ENCODE measurements at regions not wholly inside any gene's neighbourhood (a gene's known extent, or its start where the extent isn't known, plus 50 kb on each side); places are given as distances from the start of the nearest gene placed in this dataset.
"Not testable (repeated sequence)": the region's sequence is repeated elsewhere in the genome, so short reads cannot be mapped to it uniquely, and the experiment has no call there.

- no peak overlapping the region for H3K27ac ChIP-seq (replicated peaks)
- no peak for TF ChIP-seq REST (IDR thresholded peaks at IDR 0.05; ENCODE audit: insufficient replicate concordance, low read depth)
- TF ChIP-seq POLR2AphosphoS5 (IDR thresholded peaks at IDR 0.05; ENCODE audit: low read depth): no peak
- no peak for TF ChIP-seq GABPA (IDR thresholded peaks at IDR 0.05; ENCODE audit: low read depth)
- TF ChIP-seq SPI1 (IDR thresholded peaks at IDR 0.05; ENCODE audit: borderline replicate concordance, low read depth): no peak
- no peak for TF ChIP-seq CTCF (IDR thresholded peaks at IDR 0.05; ENCODE audit: insufficient read depth, low read length)
- H3K27me3 ChIP-seq (ENCODE audit: insufficient read depth, poor library complexity, severe bottlenecking): peaks cover 2% of the 10 kb centered on the region
- H3K4me3 ChIP-seq (replicated peaks; ENCODE audit: insufficient read depth, low read length): no peak overlapping the region
- DNase-seq (ENCODE audit: low read depth in 1 of 2, low spot score in 1 of 2): no peak
Observed at GRCh38 chr3:33942483-33943150, 144.2 kb downstream of the PDCD6IP start.

- H3K4me3 ChIP-seq (replicated peaks; ENCODE audit: insufficient read depth, low read length): no peak overlapping the region
- DNase-seq (ENCODE audit: low read depth in 1 of 2, low spot score in 1 of 2): no peak
- no peak for TF ChIP-seq POLR2AphosphoS5 (IDR thresholded peaks at IDR 0.05; ENCODE audit: low read depth)
- TF ChIP-seq CTCF (IDR thresholded peaks at IDR 0.05; ENCODE audit: insufficient read depth, low read length): no peak
- no peak for TF ChIP-seq REST (IDR thresholded peaks at IDR 0.05; ENCODE audit: insufficient replicate concordance, low read depth)
- TF ChIP-seq SPI1 (IDR thresholded peaks at IDR 0.05; ENCODE audit: borderline replicate concordance, low read depth): no peak
- TF ChIP-seq GABPA (IDR thresholded peaks at IDR 0.05; ENCODE audit: low read depth): no peak
- peaks cover 2% of the 10 kb centered on the region for H3K27me3 ChIP-seq (ENCODE audit: insufficient read depth, poor library complexity, severe bottlenecking)
- H3K27ac ChIP-seq (replicated peaks): no peak overlapping the region
Observed at GRCh38 chr3:33943277-33943676, 144.8 kb downstream of the PDCD6IP start.

GRCh38 chr3:33946612-33947011 is 148.2 kb downstream of the PDCD6IP start:
- DNase-seq (ENCODE audit: low read depth in 1 of 2, low spot score in 1 of 2); H3K27me3 ChIP-seq (ENCODE audit: insufficient read depth, poor library complexity, severe bottlenecking); H3K27ac ChIP-seq (replicated peaks); H3K4me3 ChIP-seq (replicated peaks; ENCODE audit: insufficient read depth, low read length): not testable (repeated sequence)

DNA sequence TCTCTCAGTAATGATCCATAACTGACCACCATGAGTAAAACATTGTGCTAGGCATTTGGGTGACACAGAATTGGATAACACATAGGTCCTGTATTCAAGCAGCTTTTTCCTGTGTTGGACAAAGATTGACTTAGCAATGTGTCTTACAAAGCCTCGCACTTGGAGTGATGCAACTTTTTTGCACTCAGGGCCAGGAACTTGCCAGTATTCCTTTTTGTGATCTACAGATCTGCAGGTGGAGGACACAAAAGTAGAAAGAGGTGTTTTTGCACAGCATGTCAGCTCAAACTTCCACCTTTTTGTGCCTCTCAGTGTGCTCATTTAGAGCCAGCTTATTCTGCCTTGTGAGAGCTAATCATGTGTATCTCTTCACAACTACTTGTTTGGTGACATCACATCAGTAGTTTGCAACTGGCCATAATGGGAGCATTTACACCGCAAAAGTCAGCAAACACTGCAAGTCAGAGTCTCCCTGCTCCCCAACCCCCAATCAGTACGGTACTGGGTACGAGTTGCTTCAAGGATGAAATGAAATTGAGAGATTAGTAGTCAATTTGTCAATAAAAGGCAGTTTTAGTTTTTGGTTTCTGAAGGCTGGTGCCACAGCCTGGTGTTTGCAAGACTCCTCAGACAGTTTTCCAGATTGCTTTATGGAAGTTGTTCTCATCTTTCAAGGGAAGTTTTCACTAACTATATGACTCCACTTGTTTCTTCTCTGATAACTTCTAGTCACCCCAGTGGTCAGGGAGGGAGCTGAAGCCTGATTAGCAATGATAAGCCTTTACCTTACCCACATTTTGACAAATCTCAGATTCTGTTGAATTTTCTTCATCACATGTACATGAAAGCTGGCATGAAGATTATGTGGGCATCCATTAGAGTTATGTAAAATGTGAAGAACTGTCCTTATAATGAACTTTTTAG is 149.1 kb downstream of the PDCD6IP start:
- H3K27ac ChIP-seq (replicated peaks): no peak overlapping the region
- no peaks in the 10 kb centered on the region for H3K27me3 ChIP-seq (ENCODE audit: insufficient read depth, poor library complexity, severe bottlenecking)
- H3K4me3 ChIP-seq (replicated peaks; ENCODE audit: insufficient read depth, low read length): no peak overlapping the region
- no peak for TF ChIP-seq GABPA (IDR thresholded peaks at IDR 0.05; ENCODE audit: low read depth)
- no peak for TF ChIP-seq CTCF (IDR thresholded peaks at IDR 0.05; ENCODE audit: insufficient read depth, low read length)
- DNase-seq (ENCODE audit: low read depth in 1 of 2, low spot score in 1 of 2): no peak

Data from HL-60 (cell line).